Central memory CD4-positive, alpha-beta T cell (primary cell): ENCODE measurements at regions not wholly inside any gene's neighbourhood (a gene's known extent, or its start where the extent isn't known, plus 50 kb on each side); places are given as distances from the start of the nearest gene placed in this dataset.
"Not testable (repeated sequence)": the region's sequence is repeated elsewhere in the genome, so short reads cannot be mapped to it uniquely, and the experiment has no call there.

Experiments used
- DNase-seq: peaks from one replicate; pipeline ENCODE4 v3.0.0; 2022

DNA sequence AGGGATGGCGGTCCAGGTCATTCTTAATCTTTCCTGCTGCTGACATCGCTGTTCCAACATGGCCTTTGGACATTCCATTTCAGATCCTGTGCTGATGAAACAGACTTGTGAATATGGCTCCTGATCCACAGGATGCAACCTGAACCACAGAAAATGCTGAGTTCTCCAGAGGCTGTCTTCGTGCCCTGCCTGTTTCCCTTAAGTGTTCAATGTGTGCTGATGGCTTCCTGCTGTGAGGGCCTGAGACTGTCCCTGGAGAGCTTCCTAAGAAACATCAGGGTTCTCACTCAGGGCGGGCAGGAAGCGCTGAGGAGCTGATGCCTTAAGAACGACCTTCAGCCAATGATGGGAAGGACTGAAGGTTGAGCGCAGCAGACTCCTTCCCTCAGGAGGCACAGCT is 909.4 kb downstream of the UQCRFS1 start:
- DNase-seq = no peak

DNA sequence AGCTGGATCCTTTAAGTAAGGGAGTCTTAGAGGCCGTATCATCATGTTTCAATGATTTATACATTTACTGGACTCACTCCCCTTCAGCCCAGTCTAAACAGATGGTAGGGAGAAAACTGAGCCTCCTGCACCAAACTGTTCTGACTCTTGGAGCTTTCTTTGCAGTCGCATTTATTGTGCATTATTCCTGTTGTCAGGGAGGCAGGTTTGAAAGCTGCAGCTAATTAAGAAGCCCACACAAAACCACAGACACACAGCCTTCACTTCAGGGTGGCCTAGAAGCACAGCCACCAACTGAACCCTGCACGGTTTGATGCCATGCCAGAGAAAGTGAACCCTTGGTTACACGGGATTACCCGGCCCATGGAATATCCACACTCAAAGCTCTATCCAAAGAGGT is 911.0 kb downstream of the UQCRFS1 start:
- no peak for DNase-seq

DNA sequence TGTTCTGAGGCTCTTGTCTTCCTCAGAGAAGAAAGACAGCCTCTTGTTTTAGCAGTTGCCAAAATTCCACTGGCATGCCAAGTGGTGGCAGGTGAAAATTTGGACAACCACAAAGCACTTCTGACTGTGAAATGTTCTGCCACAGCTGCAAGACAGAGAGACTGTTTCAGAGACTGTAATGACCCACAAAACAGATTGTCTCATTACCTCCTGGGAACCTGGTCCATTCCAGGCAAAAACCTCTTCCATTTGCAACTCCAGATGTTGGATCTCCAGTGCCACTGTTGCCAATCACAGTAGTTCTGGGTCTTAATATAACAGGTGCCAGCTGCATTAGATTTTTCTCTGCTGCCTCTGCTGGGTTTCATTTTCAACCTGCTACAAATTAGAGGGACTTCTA is 911.5 kb downstream of the UQCRFS1 start:
- DNase-seq = no peak

DNA sequence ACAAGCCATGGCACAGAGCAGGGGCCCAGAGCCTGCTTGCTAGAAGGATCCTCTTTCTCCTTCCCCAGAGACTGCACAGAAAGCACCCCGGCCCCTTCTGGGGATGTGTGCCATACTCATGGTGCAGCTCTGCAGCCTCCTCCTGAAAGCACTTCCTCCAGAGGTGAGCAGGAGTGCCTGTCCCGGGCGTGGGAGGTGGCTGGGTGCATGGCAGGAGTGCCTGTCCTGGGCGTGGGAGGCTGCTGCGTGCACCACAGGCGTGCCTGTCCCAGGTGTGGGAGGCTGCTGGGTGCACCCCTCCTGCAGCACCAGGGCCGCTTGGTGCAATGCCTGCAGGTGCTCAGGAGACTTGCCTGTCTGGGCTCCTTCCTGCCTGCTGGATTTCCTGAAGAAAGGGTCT is 913.3 kb downstream of the UQCRFS1 start:
- DNase-seq = no peak

DNA sequence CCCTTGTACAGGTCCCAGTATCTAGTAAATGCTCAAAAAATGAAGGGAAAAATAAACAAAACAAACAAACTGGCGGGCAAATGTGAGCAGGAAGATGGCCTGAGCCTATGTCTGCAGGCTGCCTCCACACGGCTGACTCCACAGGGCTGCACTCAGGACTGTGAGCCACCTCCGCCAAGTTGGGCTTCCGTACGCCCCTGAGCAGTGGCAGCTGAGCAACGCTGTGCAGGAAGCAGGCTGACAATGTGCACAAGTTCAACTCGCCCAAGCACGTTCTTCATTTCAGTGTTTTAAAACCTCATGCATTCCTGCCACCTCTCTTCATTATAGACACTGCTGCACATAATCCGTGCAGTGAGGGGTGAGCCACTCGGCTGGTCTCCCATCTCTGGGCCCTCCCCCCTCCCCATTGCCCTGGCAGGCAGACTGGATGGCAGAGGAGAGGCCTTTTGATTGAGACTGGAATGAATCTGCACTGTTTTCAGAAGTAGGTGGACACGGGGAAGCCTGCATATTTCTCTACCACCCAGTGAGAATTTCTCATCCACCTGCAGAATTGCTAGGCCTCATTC is 915.3 kb downstream of the UQCRFS1 start:
- DNase-seq = no peak

DNA sequence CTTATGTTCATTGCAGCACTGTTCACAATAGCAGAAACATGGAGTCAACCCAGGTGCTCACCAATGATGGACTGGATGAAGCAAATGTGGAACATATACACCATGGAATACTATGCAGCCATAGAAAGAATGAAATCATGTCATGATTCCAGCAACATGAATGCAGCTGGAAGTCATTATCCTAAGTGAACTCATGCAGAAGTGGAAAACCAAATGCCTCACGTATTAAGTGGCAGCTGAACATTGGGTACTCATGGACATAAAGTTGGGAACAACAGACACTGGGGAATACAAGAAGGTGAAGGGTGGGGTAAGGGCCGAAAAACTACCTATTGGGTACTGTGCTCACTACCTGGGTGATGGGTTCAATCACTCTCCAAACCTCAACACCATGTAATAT is 915.9 kb downstream of the UQCRFS1 start:
- no peak for DNase-seq

DNA sequence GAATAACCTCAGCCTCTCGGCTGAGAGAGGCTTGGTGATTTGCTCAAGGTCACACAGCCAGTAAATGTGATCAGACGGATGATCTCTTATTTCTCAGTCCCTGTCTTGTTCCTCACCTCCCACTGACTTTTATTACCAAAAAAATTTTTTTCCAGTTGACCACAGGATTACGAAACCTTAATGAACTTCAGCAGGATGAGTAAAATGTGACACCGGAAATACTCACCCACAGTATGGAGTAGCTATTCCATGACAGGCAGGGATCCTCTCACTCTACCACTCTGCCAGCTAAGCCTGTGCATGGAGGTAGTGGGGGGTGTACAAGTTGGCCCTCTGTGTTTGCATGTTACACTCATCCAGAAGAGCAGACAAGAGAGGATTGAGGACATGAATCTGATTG is 916.4 kb downstream of the UQCRFS1 start:
- no peak for DNase-seq

DNA sequence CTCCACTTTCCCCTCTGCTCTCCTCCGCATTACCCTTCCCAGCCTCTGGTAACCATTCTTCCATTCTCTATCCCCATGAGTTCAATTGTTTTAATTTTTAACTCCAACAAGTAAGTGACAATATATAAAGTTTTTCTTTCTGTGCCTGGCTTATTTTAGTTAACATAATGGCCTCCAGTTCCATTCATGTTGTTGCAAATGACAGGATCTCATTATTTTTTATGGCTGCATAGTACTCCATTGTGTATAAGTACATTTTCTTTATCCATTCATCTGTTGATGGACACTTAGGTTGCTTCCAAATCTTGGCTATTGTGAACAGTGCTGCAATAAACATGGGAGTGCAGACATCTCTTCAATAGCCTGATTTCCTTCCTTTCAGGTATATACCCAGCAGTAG is 918.0 kb downstream of the UQCRFS1 start:
- not testable (repeated sequence) for DNase-seq

DNA sequence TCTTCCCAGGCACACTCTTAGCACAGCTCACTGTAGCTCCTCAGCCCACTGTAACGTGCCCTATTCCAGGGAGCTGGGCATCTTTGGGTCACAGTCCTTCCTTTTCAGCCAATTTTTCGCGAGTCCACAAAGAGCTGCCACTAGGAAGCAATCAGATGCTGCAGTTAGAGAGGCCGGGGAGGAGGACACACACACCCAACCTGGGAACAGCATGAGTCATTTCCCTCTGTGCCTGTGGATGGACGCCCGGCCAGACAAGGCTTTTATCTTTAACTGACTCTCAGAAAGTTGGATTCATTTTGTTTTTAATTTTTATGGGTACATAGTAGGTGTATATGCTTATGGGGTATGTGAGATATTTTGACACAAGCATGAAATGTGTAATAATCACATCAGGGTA is 918.6 kb downstream of the UQCRFS1 start:
- no peak for DNase-seq

DNA sequence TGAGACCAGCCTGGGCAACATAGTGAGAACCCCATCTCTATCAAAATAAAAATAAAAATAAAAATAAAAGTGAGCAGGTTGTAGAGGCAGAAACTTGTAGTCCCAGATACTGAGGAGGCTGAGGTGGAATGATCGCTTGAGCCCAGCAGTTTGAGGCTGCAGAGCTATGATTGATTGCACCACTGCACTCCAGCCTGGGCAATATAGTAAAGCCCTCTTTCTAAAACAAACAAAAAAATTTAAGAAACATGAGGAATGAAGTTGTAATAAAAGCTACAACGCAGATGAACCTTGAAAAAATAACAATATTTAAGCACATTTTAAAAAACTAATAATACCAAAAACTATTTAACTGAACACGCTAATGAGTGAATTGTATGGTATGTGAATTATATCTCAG is 919.3 kb downstream of the UQCRFS1 start:
- no peak for DNase-seq

DNA sequence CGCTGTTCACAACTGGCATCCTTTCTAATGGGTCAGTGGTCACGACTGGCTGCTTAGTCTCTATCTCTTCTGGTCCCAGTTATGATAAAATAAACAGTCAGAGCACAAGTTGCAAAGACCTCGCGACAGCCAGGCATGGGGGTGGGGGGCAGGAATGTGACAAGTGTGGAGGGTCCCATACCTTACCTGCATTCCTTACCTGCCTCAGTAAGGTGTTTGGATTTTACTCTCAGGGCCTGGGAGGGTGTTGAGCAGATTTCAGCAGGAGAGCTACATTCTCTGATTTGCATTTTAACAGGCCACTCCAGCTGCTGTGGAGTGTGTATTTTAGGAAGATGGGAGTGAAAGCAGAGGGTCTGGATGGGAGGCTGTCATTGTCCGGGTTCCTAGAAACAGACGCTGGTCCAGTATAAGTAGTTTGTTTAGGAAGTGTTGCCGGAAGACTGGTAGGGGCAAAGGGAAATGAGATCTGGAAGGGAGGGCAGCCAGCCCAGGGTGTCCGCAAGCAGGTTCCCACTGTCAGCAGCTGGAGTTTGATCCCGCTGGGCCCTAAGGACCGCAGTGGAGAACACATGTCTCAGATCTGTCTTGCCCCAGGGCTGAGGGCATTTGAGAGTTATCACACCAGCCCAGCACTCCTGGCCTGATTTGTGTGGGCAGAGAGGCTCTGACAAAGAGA is 920.0 kb downstream of the UQCRFS1 start:
- no peak for DNase-seq

DNA sequence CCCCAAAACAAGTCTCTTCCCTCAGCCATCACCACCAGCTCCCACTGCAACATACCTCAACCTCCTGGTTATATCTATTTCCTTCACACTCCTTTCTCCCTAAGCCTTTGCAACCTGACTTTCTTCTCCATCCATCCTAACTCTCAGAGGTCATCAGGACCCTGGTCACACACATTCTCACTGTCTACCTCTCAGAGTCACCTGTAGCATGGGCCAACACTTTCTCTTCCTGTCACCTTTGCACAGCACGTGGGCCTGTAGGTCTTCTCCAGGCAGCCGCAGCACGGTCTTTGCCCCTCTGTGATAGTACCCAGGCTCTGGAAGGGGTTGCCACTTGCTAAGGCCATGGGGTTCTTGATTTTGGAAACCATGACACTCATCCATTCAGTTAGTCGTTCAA is 921.1 kb downstream of the UQCRFS1 start:
- DNase-seq = no peak

DNA sequence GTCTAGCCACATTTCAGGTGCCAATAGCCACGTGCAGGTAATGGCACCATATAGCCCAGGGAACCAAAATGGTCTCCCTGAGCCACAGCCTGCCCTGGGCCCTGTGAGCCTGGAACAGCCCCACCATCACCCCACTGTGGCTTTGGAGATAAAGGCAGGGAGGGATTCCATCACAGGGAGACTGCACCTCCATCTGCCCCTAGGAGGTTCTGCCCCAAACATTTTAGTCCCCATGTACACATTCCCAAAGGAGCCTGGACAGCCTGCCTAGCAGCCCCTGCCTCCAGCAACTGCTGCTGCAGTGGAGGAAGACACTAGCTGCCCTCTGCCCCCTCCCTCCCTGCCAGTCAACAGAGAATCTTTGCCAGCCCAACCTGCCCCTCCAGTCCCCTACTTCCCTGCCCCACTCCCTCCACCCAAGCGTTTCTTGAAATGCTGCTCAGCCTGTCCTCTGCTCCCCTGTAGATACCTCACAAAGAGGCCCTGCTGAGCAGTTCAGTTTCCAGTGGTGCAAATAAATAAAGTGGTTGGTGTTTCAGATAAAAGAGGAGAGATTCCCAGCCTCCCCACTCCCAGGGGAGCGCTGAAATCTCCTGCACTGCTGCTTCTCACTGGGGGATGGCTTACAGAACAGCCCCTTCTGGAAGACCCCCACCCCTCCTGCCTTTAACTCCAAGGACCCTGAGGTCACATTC is 921.8 kb downstream of the UQCRFS1 start:
- no peak for DNase-seq

DNA sequence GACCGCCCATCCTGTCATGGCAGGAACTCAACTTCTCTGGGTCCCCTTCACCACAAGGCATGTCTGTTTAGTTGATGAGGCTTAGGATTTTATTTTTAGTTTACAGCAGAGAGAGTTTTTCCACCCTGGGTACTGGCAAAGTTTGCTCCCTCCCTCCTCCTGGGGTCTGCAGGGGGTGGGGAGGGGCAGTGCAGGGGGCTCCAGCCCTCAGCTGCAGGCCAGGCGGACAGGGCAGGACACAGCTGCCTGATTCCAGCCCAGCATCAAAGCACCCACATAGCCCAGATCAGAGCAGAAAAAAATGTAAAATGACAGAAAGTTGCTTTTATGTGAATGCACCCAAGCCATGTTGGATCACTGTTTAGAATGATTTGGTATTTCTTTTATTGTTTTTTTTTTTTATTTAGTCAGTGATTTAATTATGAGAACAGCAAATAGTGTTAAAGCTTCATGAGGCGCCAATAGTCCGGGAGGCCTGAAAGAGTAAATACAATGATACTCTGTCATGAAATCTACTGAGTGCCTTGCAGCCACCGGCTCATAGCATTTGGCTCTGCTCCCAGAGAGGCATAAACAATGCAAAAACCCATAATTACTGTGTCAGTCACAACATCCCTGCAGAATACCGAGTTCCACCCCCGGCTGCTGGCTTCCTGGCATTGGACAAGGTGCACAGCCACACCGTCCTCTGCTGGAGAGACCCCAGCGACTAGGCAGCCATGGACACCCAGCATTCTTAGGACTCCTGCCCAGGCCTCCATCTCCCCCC is 923.5 kb downstream of the UQCRFS1 start:
- DNase-seq = no peak

DNA sequence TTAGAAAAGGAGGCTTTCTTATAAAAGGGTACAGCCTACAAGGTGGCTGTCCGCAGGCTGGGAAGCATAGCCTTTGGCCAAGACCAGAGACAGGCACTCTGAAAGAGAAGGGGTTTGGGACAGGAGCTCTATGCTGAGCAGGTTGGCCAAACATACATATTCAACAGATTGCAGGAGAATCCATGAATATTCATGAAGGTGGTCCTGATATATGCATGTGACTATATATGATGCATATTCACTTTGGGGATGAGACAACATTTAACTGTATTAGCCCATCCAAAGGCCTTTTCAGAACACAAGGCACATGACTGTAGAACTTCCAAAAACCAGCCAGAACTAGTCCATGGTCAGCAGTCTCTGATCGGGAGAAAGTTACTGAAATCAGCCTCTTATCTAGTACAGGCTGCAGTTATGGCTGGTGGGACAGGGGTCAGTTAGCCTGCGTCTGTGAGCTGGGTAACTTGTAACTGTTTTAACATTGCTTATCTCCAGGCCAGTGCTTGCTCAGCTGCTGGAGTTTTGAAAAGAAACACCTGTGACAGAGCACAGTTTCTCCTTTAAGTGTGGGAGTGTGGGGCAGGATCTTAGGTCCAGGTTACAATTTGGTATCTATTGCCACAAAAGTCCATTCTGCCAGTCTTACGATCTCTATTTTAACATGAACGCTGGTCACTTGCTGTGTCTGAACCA is 924.2 kb downstream of the UQCRFS1 start:
- DNase-seq = no peak

DNA sequence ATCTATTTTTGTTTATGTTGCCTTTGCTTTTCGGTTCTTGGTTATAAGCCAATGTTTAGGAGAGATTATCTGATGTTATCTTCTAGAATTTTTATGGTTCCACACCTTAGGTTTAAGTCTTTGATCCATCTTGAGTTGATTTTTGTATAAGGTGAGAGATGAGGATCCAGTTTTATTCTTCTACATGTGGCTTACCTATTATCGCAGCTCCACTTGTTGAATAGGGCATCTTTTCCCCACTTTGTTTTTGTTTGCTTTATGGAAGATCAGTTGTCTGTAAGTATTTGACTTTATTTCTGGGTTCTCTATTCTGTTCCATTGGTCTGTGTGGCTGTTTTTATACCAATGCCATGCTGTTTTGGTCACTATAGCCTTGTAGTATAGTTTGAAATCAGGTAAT is 927.0 kb downstream of the UQCRFS1 start:
- no peak for DNase-seq

DNA sequence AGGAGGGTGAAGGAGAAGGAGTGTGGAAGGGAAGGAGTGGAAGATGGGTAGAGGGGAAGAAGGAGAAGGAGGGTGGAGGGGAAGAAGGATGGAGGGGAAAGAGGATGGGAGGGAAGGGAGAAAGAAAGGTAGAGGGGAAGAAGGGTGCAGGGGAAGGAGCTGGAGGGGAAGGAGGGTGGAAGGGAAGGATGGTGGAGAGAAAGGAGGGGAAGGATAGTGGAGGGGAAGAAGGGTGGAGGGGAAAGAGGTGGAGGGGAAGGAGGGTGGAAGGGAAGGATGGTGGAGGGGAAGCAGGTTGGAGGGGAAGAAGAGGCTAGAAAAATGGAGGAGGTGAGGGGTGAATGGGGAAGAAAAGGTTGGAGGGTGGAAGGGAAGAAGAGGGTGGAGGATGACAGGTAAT is 927.9 kb downstream of the UQCRFS1 start:
- no peak for DNase-seq

DNA sequence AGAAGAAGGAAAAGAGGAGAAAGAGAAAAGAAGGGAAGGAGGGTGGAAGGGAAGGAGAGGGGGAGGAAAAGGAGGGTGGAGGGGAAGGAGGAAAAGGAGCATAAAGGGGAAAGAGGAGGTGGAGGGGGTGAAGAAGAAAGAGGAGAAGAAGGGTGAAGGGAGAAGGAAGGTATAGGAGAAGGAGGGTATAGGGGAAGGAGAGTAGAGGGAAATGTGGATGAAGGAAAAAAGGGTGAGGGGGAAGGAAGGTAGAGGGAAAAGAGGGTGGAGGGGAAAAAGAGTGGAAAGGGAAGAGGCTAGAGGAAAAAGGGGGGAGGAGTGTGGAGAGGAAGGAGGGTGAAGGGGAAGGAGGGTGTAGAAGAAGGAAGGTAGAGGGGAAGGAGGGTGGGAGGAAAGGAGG is 928.6 kb downstream of the UQCRFS1 start:
- DNase-seq = no peak

DNA sequence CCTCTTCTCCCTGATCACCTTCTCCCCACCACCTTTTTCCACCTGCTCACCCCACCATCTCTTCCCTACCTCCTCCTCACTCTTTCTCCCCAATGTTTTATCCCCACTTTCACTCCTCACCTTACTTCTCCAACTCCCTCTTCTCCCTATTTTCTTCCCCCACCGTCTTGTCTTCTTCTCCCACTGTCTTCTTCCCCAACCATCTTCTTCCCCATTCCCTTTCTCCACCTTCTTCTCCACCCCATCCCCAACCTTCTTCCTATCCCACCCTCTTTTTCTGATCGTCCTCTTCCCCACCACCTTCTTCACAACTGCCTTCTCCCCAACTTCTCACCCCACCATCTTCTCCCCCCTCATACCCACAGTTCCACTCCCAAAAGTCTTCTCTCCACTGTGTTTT is 929.4 kb downstream of the UQCRFS1 start:
- DNase-seq = no peak

DNA sequence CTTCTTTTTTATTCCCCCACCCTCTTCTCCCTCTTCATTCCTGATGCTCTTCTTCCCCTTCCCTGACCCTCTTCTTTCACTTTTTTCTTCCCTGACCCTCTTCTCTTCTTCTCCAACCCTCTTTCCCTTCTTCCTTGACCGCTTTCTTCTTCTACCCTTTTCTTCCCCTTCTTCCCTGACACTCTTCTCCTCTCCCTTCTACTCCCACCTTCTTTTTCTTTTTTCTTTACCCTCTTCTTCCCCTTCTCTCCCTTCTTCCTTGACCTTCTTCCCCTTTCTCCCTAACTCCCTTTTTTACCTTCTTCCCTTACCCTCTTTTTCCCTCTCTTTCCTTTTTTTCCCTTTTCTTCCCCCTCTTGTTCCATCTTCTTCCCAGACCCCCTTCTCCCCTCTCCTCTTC is 931.3 kb downstream of the UQCRFS1 start:
- no peak for DNase-seq

DNA sequence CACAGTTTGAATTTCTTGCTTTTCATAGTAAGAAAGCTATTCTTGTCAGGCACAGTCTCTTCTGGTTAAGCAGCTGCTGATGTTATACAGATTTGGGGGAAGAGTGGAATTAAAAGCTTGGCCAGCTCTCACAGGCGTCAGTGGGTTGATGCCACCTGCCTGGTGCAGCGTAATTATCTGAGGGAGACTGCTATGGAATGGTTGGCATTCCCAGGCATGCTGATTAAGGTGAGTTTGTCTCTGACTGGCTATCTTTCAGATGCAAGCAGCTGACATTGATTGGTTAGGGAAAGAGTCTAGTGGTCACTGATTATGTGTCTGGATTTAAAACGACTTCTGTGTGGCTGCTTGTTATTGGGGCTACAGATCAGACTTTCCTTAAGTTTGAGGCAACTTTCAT is 948.4 kb downstream of the UQCRFS1 start:
- DNase-seq = no peak

DNA sequence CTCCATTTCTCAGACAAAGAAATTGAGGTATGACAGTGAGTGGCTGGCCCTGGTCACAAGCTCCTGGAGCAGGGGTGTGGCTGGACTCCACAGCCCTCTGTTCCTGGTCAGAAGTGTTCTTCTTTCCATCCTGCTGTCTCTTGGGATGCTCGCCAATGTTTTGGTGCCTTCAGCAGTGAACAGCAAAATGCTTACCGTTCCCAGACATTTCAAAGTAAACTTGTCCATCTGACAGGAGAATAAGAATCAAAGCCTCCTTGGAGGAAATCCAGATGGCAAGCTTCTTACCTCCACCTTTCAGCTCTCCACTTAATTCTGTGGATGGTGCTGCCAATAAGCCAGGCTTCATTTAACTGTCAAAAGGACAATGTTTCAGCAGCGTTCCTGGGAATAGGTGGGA is 954.1 kb downstream of the UQCRFS1 start:
- DNase-seq = no peak

DNA sequence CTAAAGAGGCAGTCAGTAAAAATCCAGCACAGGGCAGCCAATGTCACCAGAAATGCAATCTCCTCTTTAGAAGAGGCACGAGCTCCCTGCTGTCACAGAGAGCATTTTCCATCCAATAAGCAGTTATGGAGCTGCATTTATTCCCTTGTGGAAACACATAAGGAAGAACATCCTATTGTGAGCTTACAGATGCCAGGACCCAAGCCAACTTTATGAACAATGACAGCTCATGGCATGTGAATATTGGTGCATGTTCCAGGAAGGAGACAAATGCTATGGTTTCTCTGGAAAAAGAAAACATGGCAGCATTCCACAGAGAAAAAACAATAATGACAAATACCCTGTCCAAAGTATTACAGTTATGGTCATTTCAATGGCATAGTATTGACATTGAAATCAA is 955.6 kb downstream of the UQCRFS1 start:
- no peak for DNase-seq
